Fibroblast of skin of left biceps (primary cell): ENCODE measurements at regions not wholly inside any gene's neighbourhood (a gene's known extent, or its start where the extent isn't known, plus 50 kb on each side); places are given as distances from the start of the nearest gene placed in this dataset.

Experiments used
- DNase-seq, 2 experiments: peaks; one replicate each; pipeline ENCODE4 v3.0.0-alpha.2; 2013; ENCODE audit warnings: low read depth in 2 of 2

DNA sequence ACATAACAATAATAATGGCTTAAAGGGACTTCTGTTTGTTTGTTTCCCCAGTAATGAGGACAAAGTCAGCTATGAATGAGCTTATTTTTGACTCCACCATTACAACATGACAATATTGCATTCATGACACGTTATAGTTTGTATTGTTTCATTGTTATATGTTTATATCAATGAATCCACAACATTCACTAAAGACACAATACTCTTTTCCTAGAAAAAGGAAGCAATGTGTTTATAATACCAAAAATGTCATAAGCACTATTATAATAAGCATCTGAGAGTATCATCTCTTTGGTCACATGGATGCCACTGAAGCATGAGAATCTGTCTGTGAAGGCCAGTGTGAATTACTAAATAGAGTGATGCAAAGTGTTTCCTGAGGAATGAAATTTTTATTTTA is 1026.9 kb upstream of the C9orf72 start:
- no peak for DNase-seq

DNA sequence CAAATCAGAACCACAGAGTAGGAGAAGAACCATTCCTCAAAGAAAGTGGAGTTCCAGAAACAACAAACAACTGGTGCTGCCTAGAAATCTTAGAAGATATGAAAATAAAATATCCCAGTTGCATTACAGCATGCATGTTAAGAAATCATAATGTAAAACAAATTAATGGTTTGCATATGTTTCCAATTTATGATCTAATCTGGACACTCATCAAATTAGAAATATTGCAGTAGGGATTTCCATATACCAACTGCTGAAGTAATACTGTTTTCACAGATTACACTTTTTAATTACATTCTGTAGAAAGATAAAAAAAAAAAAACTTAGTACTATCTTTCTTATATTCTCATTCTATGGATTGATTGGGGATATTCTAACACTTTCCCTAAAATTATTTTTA is 1034.6 kb upstream of the C9orf72 start:
- no peak for DNase-seq

- DNase-seq = no peak
Observed at GRCh38 chr9:28610339-28610738, 1037.1 kb upstream of the C9orf72 start.

DNA sequence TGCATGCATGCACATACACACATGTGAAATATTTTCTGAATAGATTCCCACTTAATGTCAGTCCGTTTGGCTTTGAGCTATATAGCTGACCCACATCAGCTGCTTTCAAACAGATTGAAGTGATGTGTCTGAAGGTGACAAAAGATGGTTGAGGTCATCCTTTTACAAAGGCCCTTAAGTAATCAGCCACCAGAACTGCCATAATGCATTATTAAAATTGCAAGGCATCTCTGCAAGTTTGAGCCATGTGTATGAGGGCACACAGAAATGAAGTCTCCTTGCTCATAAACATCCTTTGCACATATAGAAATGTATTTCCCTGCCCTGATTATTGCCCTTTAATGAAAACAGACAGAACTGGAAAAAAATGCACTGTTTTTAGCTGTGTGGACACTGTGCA is 1043.0 kb upstream of the C9orf72 start:
- no peak for DNase-seq

DNA sequence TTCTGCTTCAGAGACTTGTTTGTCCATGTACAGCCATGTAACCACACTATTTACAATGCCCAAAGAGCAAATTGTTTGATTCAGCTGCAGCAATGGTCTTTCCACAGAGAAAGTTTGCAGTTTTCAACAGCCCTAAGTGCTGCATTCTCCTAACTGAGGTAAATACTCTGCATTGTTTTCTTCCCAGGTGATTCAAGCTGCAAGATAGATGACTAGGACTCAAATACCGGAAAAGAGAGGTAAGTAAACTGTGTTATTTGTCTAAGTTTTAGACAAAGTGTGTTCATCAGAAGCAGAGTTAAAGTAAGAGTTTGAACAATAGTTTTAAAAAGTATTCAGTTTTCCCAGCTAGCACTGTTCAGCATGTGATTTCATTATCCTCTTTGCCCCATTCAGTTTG is 1046.7 kb upstream of the C9orf72 start:
- no peak for DNase-seq

- DNase-seq = no peak
Observed at GRCh38 chr9:28620661-28621060, 1047.4 kb upstream of the C9orf72 start.

DNA sequence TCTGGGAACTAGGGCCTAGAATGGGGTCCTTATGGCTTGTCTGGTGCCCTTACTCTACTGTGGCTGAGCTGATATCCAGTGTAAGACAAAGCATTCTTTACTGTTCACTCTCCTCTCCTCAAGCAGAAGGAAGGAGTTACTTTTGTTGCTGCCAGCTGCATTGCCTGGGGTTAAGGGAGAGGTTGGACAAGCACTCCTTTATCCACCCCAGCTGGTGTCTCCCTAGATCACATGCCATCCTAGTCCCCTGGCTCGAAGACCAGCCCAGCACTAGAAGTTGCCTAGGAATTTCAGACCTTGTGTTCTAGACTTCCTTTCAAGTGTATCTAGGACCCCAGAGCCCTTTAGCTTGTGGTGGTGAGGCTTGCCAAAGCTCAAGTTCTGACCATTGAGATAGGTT is 1051.5 kb upstream of the C9orf72 start:
- DNase-seq = no peak

GRCh38 chr9:28628031-28628430 is 1054.8 kb upstream of the C9orf72 start:
- DNase-seq = no peak

- no peak for DNase-seq
Observed at GRCh38 chr9:28648723-28649122, 1075.4 kb upstream of the C9orf72 start.

- no peak for DNase-seq
Observed at GRCh38 chr9:28650327-28650726, 1077.0 kb upstream of the C9orf72 start.

GRCh38 chr9:28651050-28651722 is 1077.9 kb upstream of the C9orf72 start:
- DNase-seq = no peak

GRCh38 chr9:28653216-28653615 is 1079.9 kb upstream of the C9orf72 start:
- DNase-seq = no peak

DNA sequence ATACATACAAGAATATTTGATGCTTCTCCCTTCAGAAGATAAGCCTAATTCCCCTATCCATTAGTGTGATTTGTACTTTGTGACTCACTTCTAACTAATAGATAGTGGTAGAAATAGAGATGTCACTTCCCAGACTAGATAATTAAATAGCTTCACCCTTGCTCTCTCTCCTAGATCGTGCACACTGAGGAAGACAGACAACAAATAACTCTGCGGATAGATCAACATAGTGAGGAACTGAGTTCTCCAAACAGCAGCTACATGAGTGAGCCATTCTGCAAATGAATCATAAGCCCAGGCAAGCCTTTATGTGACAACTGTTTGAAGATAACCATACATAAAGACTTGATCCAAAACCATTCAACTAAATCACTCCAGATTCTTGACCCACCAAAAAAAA is 1083.4 kb upstream of the C9orf72 start:
- DNase-seq = no peak

- no peak for DNase-seq
Observed at GRCh38 chr9:28661853-28662252, 1088.6 kb upstream of the C9orf72 start.

DNA sequence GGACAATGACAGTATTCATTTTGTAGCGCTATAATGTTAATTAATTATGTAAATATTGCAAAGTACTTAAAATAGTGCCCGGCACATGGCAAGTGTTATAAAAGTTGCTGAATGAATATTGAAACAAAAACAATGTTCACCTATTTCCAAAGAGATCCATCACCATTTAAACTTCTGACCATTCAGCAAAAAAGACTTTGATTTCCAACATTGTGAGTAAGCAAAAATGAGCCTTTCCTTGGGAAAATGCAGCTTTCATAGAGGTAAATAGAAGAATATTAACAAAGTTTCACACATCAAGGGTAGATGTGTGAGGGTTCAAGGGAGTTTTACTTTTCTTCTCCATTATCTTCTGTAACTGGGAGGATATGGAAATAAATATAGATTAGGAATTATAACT is 1089.4 kb upstream of the C9orf72 start:
- no peak for DNase-seq

- no peak for DNase-seq
Observed at GRCh38 chr9:28668158-28668557, 1094.9 kb upstream of the C9orf72 start.

GRCh38 chr9:28671000-28671399 is 1097.7 kb upstream of the C9orf72 start:
- no peak for DNase-seq

DNA sequence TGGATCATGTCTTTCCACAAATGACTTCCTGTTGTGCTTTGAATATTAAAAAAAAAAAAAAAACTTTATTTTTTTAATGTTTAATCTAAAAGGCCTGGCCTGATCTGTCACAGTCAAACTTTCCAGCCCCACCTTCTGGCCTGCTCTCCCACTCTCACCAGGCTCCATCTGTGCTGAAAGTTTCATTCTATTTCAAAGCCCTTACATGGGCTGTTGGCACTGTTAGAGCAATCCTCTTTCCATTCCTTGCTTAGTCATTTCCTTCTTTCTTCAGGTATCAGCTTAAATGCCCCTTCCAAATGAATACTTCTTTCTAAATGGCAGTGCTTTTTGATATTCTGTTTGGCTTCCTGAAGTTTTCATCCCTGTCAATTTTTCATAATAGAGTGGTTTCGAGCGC is 1104.8 kb upstream of the C9orf72 start:
- DNase-seq = no peak

DNA sequence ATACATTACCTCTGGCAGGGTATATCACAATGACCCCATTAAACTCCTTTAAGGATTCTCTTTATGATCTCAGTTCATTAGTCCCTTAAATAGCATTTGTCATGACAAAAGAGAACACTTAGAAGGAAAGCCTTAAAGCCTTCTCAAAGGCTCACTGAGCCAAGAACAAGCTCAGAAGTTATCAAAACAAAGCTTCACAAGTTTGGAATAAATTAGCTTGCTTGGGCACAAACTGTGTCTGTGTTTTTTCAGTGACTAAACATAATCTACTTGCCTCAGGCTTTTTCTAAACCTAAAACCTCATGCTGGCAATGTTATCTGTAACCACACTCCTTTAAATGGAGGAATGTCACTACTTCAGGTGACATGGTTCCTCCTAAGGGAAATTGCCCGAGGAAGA is 1114.9 kb upstream of the C9orf72 start:
- DNase-seq = no peak

- no peak for DNase-seq
Observed at GRCh38 chr9:28692012-28692411, 1118.7 kb upstream of the C9orf72 start.

- no peak for DNase-seq
Observed at GRCh38 chr9:28696960-28697359, 1123.7 kb upstream of the C9orf72 start.

- DNase-seq = no peak
Observed at GRCh38 chr9:28699632-28700031, 1126.4 kb upstream of the C9orf72 start.

GRCh38 chr9:28707616-28708015 is 1134.3 kb upstream of the C9orf72 start:
- DNase-seq = no peak

GRCh38 chr9:28714188-28714587 is 1140.9 kb upstream of the C9orf72 start:
- no peak for DNase-seq
